HG03442 (cell line): ENCODE measurements at regions not wholly inside any gene's neighbourhood (a gene's known extent, or its start where the extent isn't known, plus 50 kb on each side); places are given as distances from the start of the nearest gene placed in this dataset.

Source experiments
- ATAC-seq: cut with Tn5 transposase; IDR thresholded peaks from one replicate; pipeline ENCODE4 v1.9.1; 2021; ENCODE audit warnings: mild to moderate bottlenecking, moderate library complexity; ENCODE audit not compliant: unreplicated experiment

GRCh38 chr17:77869041-77869599 lies 89.4 kb upstream of the TNRC6C start:
- no peak for ATAC-seq

- peak; percentile 82 for ATAC-seq
Measured at GRCh38 chr17:77869665-77870132, 88.8 kb upstream of the TNRC6C start.

GRCh38 chr17:77872199-77872598 lies 86.3 kb upstream of the TNRC6C start:
- ATAC-seq: no peak

GRCh38 chr17:77872714-77873499 lies 85.6 kb upstream of the TNRC6C start:
- no peak for ATAC-seq

GRCh38 chr17:77873500-77874302 lies 84.8 kb upstream of the TNRC6C start:
- ATAC-seq: no peak

GRCh38 chr17:77874303-77875050 lies 84.0 kb upstream of the TNRC6C start:
- ATAC-seq: no peak

- no peak for ATAC-seq
Measured at GRCh38 chr17:77875051-77875780, 83.3 kb upstream of the TNRC6C start.

GRCh38 chr17:77875881-77876509 lies 82.5 kb upstream of the TNRC6C start:
- no peak for ATAC-seq

- ATAC-seq: no peak
Measured at GRCh38 chr17:77877036-77877435, 81.5 kb upstream of the TNRC6C start.

- no peak for ATAC-seq
Measured at GRCh38 chr17:77877646-77878355, 80.7 kb upstream of the TNRC6C start.

GRCh38 chr17:77879226-77879895 lies 79.1 kb upstream of the TNRC6C start:
- no peak for ATAC-seq

GRCh38 chr17:77879896-77880280 lies 78.6 kb upstream of the TNRC6C start:
- ATAC-seq: no peak

- ATAC-seq: peak; percentile 7
Measured at GRCh38 chr17:77880711-77881450, 77.6 kb upstream of the TNRC6C start.

- peak; percentile 78 for ATAC-seq
Measured at GRCh38 chr17:77881545-77881944, 77.0 kb upstream of the TNRC6C start.

GRCh38 chr17:77882040-77882439 lies 76.5 kb upstream of the TNRC6C start:
- ATAC-seq: no peak

GRCh38 chr17:77882481-77883212 lies 75.9 kb upstream of the TNRC6C start:
- ATAC-seq: no peak

GRCh38 chr17:77883213-77883650 lies 75.3 kb upstream of the TNRC6C start:
- no peak for ATAC-seq
